ENCODE measurements at regions not wholly inside any gene's neighbourhood (a gene's known extent, or its start where the extent isn't known, plus 50 kb on each side); places are given as distances from the start of the nearest gene placed in this dataset.
A peak's percentile ranks its signal among the peaks of the same experiment; 100 is the strongest.

DNA sequence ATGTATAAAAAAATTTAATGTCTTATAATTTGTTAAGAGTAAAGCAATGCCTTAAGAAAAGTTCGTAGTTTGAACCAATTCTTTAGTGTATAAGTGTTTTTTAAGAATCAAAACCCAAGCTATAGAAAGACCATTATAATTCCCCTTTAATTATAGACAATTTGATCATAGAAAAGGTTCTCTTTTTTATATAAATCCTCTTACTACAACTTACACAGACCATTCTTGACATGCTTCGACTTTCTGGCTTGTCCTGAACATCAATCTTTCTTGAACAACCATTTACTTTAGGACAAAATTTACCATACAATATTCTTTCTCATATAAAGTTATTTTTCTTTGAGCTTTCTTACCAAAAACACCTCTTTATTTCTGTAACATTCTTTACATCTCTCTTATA is 330.5 kb upstream of the SPANXN1 start:
- H3K27ac ChIP-seq (ENCODE audit: low read depth), result no peak overlapping the region
- peaks cover 2% of the 10 kb centered on the region; the same call in 2 of the 3 replicates for H3K36me3 Mint-ChIP-seq (ENCODE audit: low read depth)
- no peak overlapping the region for H3K4me3 Mint-ChIP-seq

More for the DNA sequence above, 330.5 kb upstream of the SPANXN1 start:
- Mint-ChIP-seq H3K9me3 (peaks cover 71% of the 10 kb centered on the region), H3K27ac (no peak overlapping the region), H3K4me1 (no peaks in the 10 kb centered on the region), H3K27me3 (ENCODE audit: insufficient read depth, low read depth, poor library complexity) (no peaks in the 10 kb centered on the region)
- no peak for ATAC-seq
- H3K4me2 ChIP-seq, result no peak overlapping the region
- H3F3A ChIP-seq (replicated peaks; ENCODE audit: low read depth), result no peaks in the 10 kb centered on the region
- H3K4me3 ChIP-seq, result no peak overlapping the region
- H3K36me3 ChIP-seq (ENCODE audit: insufficient read depth), result no peaks in the 10 kb centered on the region
- DNase-seq (ENCODE audit: low spot score), result peak; percentile 1
- no peaks in the 10 kb centered on the region for H3K27me3 ChIP-seq (ENCODE audit: insufficient read depth)
- no peaks in the 10 kb centered on the region for H3K9me2 ChIP-seq (ENCODE audit: insufficient read depth)
- H3K4me1 ChIP-seq (ENCODE audit: insufficient read depth), result no peaks in the 10 kb centered on the region
- H2AFZ ChIP-seq, result no peak overlapping the region
- no peak for TF ChIP-seq CREB1 (CRISPR knock-in tag; IDR thresholded peaks at IDR 0.05; ENCODE audit: low read depth)
- no peak for TF ChIP-seq JUNB (IDR thresholded peaks at IDR 0.05; ENCODE audit: unreplicated experiment)
- TF ChIP-seq, protein P1, sequence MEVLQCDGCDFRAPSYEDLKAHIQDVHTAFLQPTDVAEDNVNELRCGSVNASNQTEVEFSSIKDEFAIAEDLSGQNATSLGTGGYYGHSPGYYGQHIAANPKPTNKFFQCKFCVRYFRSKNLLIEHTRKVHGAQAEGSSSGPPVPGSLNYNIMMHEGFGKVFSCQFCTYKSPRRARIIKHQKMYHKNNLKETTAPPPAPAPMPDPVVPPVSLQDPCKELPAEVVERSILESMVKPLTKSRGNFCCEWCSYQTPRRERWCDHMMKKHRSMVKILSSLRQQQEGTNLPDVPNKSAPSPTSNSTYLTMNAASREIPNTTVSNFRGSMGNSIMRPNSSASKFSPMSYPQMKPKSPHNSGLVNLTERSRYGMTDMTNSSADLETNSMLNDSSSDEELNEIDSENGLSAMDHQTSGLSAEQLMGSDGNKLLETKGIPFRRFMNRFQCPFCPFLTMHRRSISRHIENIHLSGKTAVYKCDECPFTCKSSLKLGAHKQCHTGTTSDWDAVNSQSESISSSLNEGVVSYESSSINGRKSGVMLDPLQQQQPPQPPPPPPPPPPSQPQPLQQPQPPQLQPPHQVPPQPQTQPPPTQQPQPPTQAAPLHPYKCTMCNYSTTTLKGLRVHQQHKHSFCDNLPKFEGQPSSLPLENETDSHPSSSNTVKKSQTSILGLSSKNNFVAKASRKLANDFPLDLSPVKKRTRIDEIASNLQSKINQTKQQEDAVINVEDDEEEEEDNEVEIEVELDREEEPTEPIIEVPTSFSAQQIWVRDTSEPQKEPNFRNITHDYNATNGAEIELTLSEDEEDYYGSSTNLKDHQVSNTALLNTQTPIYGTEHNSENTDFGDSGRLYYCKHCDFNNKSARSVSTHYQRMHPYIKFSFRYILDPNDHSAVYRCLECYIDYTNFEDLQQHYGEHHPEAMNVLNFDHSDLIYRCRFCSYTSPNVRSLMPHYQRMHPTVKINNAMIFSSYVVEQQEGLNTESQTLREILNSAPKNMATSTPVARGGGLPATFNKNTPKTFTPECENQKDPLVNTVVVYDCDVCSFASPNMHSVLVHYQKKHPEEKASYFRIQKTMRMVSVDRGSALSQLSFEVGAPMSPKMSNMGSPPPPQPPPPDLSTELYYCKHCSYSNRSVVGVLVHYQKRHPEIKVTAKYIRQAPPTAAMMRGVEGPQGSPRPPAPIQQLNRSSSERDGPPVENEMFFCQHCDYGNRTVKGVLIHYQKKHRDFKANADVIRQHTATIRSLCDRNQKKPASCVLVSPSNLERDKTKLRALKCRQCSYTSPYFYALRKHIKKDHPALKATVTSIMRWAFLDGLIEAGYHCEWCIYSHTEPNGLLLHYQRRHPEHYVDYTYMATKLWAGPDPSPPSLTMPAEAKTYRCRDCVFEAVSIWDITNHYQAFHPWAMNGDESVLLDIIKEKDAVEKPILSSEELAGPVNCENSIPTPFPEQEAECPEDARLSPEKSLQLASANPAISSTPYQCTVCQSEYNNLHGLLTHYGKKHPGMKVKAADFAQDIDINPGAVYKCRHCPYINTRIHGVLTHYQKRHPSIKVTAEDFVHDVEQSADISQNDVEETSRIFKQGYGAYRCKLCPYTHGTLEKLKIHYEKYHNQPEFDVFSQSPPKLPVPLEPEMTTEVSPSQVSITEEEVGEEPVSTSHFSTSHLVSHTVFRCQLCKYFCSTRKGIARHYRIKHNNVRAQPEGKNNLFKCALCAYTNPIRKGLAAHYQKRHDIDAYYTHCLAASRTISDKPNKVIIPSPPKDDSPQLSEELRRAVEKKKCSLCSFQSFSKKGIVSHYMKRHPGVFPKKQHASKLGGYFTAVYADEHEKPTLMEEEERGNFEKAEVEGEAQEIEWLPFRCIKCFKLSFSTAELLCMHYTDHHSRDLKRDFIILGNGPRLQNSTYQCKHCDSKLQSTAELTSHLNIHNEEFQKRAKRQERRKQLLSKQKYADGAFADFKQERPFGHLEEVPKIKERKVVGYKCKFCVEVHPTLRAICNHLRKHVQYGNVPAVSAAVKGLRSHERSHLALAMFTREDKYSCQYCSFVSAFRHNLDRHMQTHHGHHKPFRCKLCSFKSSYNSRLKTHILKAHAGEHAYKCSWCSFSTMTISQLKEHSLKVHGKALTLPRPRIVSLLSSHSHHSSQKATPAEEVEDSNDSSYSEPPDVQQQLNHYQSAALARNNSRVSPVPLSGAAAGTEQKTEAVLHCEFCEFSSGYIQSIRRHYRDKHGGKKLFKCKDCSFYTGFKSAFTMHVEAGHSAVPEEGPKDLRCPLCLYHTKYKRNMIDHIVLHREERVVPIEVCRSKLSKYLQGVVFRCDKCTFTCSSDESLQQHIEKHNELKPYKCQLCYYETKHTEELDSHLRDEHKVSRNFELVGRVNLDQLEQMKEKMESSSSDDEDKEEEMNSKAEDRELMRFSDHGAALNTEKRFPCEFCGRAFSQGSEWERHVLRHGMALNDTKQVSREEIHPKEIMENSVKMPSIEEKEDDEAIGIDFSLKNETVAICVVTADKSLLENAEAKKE (CRISPR knock-in tag; IDR thresholded peaks at IDR 0.05), result no peak
- TF ChIP-seq, protein P2, sequence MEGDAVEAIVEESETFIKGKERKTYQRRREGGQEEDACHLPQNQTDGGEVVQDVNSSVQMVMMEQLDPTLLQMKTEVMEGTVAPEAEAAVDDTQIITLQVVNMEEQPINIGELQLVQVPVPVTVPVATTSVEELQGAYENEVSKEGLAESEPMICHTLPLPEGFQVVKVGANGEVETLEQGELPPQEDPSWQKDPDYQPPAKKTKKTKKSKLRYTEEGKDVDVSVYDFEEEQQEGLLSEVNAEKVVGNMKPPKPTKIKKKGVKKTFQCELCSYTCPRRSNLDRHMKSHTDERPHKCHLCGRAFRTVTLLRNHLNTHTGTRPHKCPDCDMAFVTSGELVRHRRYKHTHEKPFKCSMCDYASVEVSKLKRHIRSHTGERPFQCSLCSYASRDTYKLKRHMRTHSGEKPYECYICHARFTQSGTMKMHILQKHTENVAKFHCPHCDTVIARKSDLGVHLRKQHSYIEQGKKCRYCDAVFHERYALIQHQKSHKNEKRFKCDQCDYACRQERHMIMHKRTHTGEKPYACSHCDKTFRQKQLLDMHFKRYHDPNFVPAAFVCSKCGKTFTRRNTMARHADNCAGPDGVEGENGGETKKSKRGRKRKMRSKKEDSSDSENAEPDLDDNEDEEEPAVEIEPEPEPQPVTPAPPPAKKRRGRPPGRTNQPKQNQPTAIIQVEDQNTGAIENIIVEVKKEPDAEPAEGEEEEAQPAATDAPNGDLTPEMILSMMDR (conservative IDR thresholded peaks at IDR 0.05; ENCODE audit: low read depth in 2 of 2), result no peak
- H3K79me2 ChIP-seq (replicated peaks; ENCODE audit: insufficient read depth), result no peaks in the 10 kb centered on the region
- no peaks in the 10 kb centered on the region for H4K20me1 ChIP-seq (replicated peaks; ENCODE audit: insufficient read depth)
